ENCODE measurements at regions not wholly inside any gene's neighbourhood (a gene's known extent, or its start where the extent isn't known, plus 50 kb on each side); places are given as distances from the start of the nearest gene placed in this dataset.
"Not testable (repeated sequence)": the region's sequence is repeated elsewhere in the genome, so short reads cannot be mapped to it uniquely, and the experiment has no call there.

- no peak overlapping the region for H3K27ac ChIP-seq (replicated peaks; ENCODE audit: low read length)
- no peak overlapping the region for H4K8ac ChIP-seq (ENCODE audit: low read depth, low read length)
- peaks cover 0 to 9% of the 10 kb centered on the region in 2 donors for H3K9me3 ChIP-seq (replicated peaks in 1 of 2; ENCODE audit: control insufficient read depth in 2 of 2, insufficient read depth in 1 of 2, low read depth in 1 of 2, low read length in 2 of 2)
- H3K36me3 ChIP-seq (replicated peaks in 1 of 2; ENCODE audit: control insufficient read depth in 2 of 2, insufficient read depth in 2 of 2, low read length in 2 of 2): no peaks in the 10 kb centered on the region
- H2BK12ac ChIP-seq (ENCODE audit: low read length): no peak overlapping the region
- H3K4me1 ChIP-seq (ENCODE audit: control insufficient read depth in 2 of 2, insufficient read depth in 1 of 2, low read depth in 1 of 2, low read length in 2 of 2): no peaks in the 10 kb centered on the region
- WGBS, 2 donors (ENCODE audit: extremely low coverage in 2 of 2, insufficient read length in 2 of 2, insufficient replicate concordance in 1 of 2): no CpG with 5 or more reads among the region's 2 CpGs
- no peak overlapping the region for H4K91ac ChIP-seq (ENCODE audit: low read depth, low read length, poor library complexity)
- no peak overlapping the region for H3K23ac ChIP-seq (ENCODE audit: low read depth, low read length, poor library complexity)
- no peak overlapping the region for H3K9ac ChIP-seq (ENCODE audit: low read depth, low read length, poor library complexity)
- H3K79me1 ChIP-seq (ENCODE audit: low read depth, low read length): no peaks in the 10 kb centered on the region
- DNase-seq (ENCODE audit: low spot score): no peak
- no peak overlapping the region for H3K14ac ChIP-seq (ENCODE audit: low read length)
- H3K4me2 ChIP-seq (ENCODE audit: insufficient read depth, low read length, poor library complexity, severe bottlenecking): no peak overlapping the region
- H3K27me3 ChIP-seq (ENCODE audit: control insufficient read depth in 3 of 3, insufficient read depth in 3 of 3, low read depth in 1 of 3, low read length in 3 of 3): no peaks in the 10 kb centered on the region
- no peak overlapping the region for H3K4ac ChIP-seq (ENCODE audit: low read length)
- H3K4me3 ChIP-seq (ENCODE audit: low read length in 2 of 2): no peak overlapping the region
- no peak overlapping the region for H2BK15ac ChIP-seq (ENCODE audit: low read length)
- H2BK120ac ChIP-seq (ENCODE audit: low read depth, low read length): no peak overlapping the region
- H2AFZ ChIP-seq (ENCODE audit: low read length): no peak overlapping the region
- no peak overlapping the region for H2AK5ac ChIP-seq (ENCODE audit: low read depth, low read length)
- no peak overlapping the region for H2BK5ac ChIP-seq (ENCODE audit: low read length)
- no peak overlapping the region for H3K18ac ChIP-seq (ENCODE audit: low read length)
These were observed 103.5 kb downstream of the SOX14 start for GRCh38 chr3:137867611-137868010.

DNA sequence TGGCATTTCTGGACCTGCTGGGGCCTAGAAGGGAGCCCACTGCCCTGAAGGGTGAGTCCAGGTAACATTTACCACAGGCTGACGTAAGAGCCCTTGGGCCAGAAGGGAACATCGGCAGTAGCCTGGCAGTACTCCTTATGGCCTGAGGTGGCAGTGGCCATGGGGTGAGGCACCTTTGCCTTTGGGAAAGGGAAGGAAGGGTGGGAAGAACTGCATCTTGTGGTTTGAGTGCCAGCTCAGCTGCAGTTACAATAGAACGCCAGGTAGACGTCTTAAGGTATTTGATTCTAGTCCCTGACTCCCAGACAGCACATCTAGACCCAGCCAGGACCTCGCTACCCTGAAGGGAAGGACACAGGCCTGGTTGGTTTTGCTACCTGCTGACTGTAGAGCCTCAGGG is 104.9 kb downstream of the SOX14 start:
- no peak overlapping the region for H4K91ac ChIP-seq (ENCODE audit: low read depth, low read length, poor library complexity)
- peaks cover 0 to 9% of the 10 kb centered on the region in 2 donors for H3K9me3 ChIP-seq (replicated peaks in 1 of 2; ENCODE audit: control insufficient read depth in 2 of 2, insufficient read depth in 1 of 2, low read depth in 1 of 2, low read length in 2 of 2)
- no peaks in the 10 kb centered on the region for H3K27me3 ChIP-seq (ENCODE audit: control insufficient read depth in 3 of 3, insufficient read depth in 3 of 3, low read depth in 1 of 3, low read length in 3 of 3)
- H2AFZ ChIP-seq (ENCODE audit: low read length): no peak overlapping the region
- H3K9ac ChIP-seq (ENCODE audit: low read depth, low read length, poor library complexity): no peak overlapping the region
- H3K27ac ChIP-seq (replicated peaks; ENCODE audit: low read length): no peak overlapping the region
- no peak overlapping the region for H2BK12ac ChIP-seq (ENCODE audit: low read length)
- no peak overlapping the region for H3K14ac ChIP-seq (ENCODE audit: low read length)
- DNase-seq (ENCODE audit: low spot score): no peak
- no peak overlapping the region for H3K23ac ChIP-seq (ENCODE audit: low read depth, low read length, poor library complexity)
- no peak overlapping the region for H3K4me3 ChIP-seq (ENCODE audit: low read length in 2 of 2)
- H3K18ac ChIP-seq (ENCODE audit: low read length): peak overlapping the region; percentile 28
- H3K4me1 ChIP-seq (ENCODE audit: control insufficient read depth in 2 of 2, insufficient read depth in 1 of 2, low read depth in 1 of 2, low read length in 2 of 2): no peaks in the 10 kb centered on the region
- no peak overlapping the region for H2BK5ac ChIP-seq (ENCODE audit: low read length)
- no CpG with 5 or more reads among the region's 5 CpGs for WGBS, 2 donors (ENCODE audit: extremely low coverage in 2 of 2, insufficient read length in 2 of 2, insufficient replicate concordance in 1 of 2)
- H2BK15ac ChIP-seq (ENCODE audit: low read length): no peak overlapping the region
- no peak overlapping the region for H2AK5ac ChIP-seq (ENCODE audit: low read depth, low read length)
- H3K4me2 ChIP-seq (ENCODE audit: insufficient read depth, low read length, poor library complexity, severe bottlenecking): no peak overlapping the region
- H4K8ac ChIP-seq (ENCODE audit: low read depth, low read length): no peak overlapping the region
- H3K36me3 ChIP-seq (replicated peaks in 1 of 2; ENCODE audit: control insufficient read depth in 2 of 2, insufficient read depth in 2 of 2, low read length in 2 of 2): no peaks in the 10 kb centered on the region
- no peak overlapping the region for H2BK120ac ChIP-seq (ENCODE audit: low read depth, low read length)
- no peaks in the 10 kb centered on the region for H3K79me1 ChIP-seq (ENCODE audit: low read depth, low read length)
- H3K4ac ChIP-seq (ENCODE audit: low read length): no peak overlapping the region

DNA sequence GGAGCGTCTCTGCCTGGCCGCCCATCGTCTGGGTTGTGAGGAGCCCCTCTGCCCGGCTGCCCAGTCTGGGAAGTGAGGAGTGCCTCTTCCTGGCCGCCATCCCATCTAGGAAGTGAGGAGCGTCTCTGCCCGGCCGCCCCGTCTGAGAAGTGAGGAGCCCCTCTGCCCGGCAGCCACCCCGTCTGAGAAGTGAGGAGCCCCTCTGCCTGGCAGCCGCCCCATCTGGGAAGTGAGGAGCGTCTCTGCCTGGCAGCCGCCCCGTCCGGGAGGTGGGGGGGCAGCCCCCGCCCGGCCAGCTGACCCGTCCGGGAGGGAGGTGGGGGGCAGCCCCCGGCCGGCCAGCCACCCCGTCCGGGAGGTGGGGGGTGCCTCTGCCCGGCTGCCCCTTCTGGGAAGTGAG is 108.5 kb downstream of the SOX14 start:
- not testable (repeated sequence) for H3K4ac ChIP-seq (ENCODE audit: low read length); H3K4me3 ChIP-seq (ENCODE audit: low read length in 2 of 2); H3K23ac ChIP-seq (ENCODE audit: low read depth, low read length, poor library complexity); H3K18ac ChIP-seq (ENCODE audit: low read length); H3K9ac ChIP-seq (ENCODE audit: low read depth, low read length, poor library complexity); H2BK5ac ChIP-seq (ENCODE audit: low read length); H3K14ac ChIP-seq (ENCODE audit: low read length); H3K9me3 ChIP-seq (replicated peaks in 1 of 2; ENCODE audit: control insufficient read depth in 2 of 2, insufficient read depth in 1 of 2, low read depth in 1 of 2, low read length in 2 of 2); H2BK12ac ChIP-seq (ENCODE audit: low read length); H2AK5ac ChIP-seq (ENCODE audit: low read depth, low read length); H3K36me3 ChIP-seq (replicated peaks in 1 of 2; ENCODE audit: control insufficient read depth in 2 of 2, insufficient read depth in 2 of 2, low read length in 2 of 2); DNase-seq (ENCODE audit: low spot score); H3K27ac ChIP-seq (replicated peaks; ENCODE audit: low read length); H4K8ac ChIP-seq (ENCODE audit: low read depth, low read length); H2BK15ac ChIP-seq (ENCODE audit: low read length); H3K4me2 ChIP-seq (ENCODE audit: insufficient read depth, low read length, poor library complexity, severe bottlenecking); H2BK120ac ChIP-seq (ENCODE audit: low read depth, low read length); H4K91ac ChIP-seq (ENCODE audit: low read depth, low read length, poor library complexity); H2AFZ ChIP-seq (ENCODE audit: low read length); H3K4me1 ChIP-seq (ENCODE audit: control insufficient read depth in 2 of 2, insufficient read depth in 1 of 2, low read depth in 1 of 2, low read length in 2 of 2); H3K27me3 ChIP-seq (ENCODE audit: control insufficient read depth in 3 of 3, insufficient read depth in 3 of 3, low read depth in 1 of 3, low read length in 3 of 3); H3K79me1 ChIP-seq (ENCODE audit: low read depth, low read length)
- WGBS, 2 donors (ENCODE audit: extremely low coverage in 2 of 2, insufficient read length in 2 of 2, insufficient replicate concordance in 1 of 2): no CpG with 5 or more reads among the region's 25 CpGs

- not testable (repeated sequence) for H3K23ac ChIP-seq (ENCODE audit: low read depth, low read length, poor library complexity); H2AK5ac ChIP-seq (ENCODE audit: low read depth, low read length); H3K27me3 ChIP-seq (ENCODE audit: control insufficient read depth in 3 of 3, insufficient read depth in 3 of 3, low read depth in 1 of 3, low read length in 3 of 3); H3K4me3 ChIP-seq (ENCODE audit: low read length in 2 of 2); H3K36me3 ChIP-seq (replicated peaks in 1 of 2; ENCODE audit: control insufficient read depth in 2 of 2, insufficient read depth in 2 of 2, low read length in 2 of 2); H2BK5ac ChIP-seq (ENCODE audit: low read length); H3K9ac ChIP-seq (ENCODE audit: low read depth, low read length, poor library complexity); H4K8ac ChIP-seq (ENCODE audit: low read depth, low read length); H3K4me2 ChIP-seq (ENCODE audit: insufficient read depth, low read length, poor library complexity, severe bottlenecking); H3K27ac ChIP-seq (replicated peaks; ENCODE audit: low read length); H2BK12ac ChIP-seq (ENCODE audit: low read length); DNase-seq (ENCODE audit: low spot score); H3K4ac ChIP-seq (ENCODE audit: low read length); H3K9me3 ChIP-seq (replicated peaks in 1 of 2; ENCODE audit: control insufficient read depth in 2 of 2, insufficient read depth in 1 of 2, low read depth in 1 of 2, low read length in 2 of 2); H2BK15ac ChIP-seq (ENCODE audit: low read length); H2AFZ ChIP-seq (ENCODE audit: low read length); H3K4me1 ChIP-seq (ENCODE audit: control insufficient read depth in 2 of 2, insufficient read depth in 1 of 2, low read depth in 1 of 2, low read length in 2 of 2); H4K91ac ChIP-seq (ENCODE audit: low read depth, low read length, poor library complexity); H3K79me1 ChIP-seq (ENCODE audit: low read depth, low read length); H3K14ac ChIP-seq (ENCODE audit: low read length); H2BK120ac ChIP-seq (ENCODE audit: low read depth, low read length); H3K18ac ChIP-seq (ENCODE audit: low read length)
- no CpG with 5 or more reads among the region's 6 CpGs for WGBS, 2 donors (ENCODE audit: extremely low coverage in 2 of 2, insufficient read length in 2 of 2, insufficient replicate concordance in 1 of 2)
These were observed 113.1 kb upstream of the CLDN18 start for GRCh38 chr3:137896842-137897241.

Data from neuronal stem cell (in vitro differentiated cells).